DMS53 treated with DMSO at 0.1 percent for 48 hours (cell line): ENCODE measurements at regions not wholly inside any gene's neighbourhood (a gene's known extent, or its start where the extent isn't known, plus 50 kb on each side); places are given as distances from the start of the nearest gene placed in this dataset.
"Not testable (repeated sequence)": the region's sequence is repeated elsewhere in the genome, so short reads cannot be mapped to it uniquely, and the experiment has no call there.

Experiments used
- DNase-seq: peaks from one replicate; lab custom pipeline; 2025; ENCODE audit not compliant: unreplicated experiment; lab: John Stamatoyannopoulos, UW

GRCh38 chr13:85608255-85608829 lies 190.9 kb downstream of the SLITRK6 start:
- DNase-seq, result no peak

GRCh38 chr13:85603735-85604134 lies 195.5 kb downstream of the SLITRK6 start:
- DNase-seq, result no peak

GRCh38 chr13:85601526-85601925 lies 197.7 kb downstream of the SLITRK6 start:
- no peak for DNase-seq

GRCh38 chr13:85597790-85598500 lies 201.3 kb downstream of the SLITRK6 start:
- no peak for DNase-seq

- DNase-seq, result no peak
Observed at GRCh38 chr13:85592211-85592610, 207.0 kb downstream of the SLITRK6 start.

GRCh38 chr13:85590231-85590931 lies 208.8 kb downstream of the SLITRK6 start:
- no peak for DNase-seq

- DNase-seq, result no peak
Observed at GRCh38 chr13:85589021-85589420, 210.2 kb downstream of the SLITRK6 start.

GRCh38 chr13:85588359-85588758 lies 210.9 kb downstream of the SLITRK6 start:
- DNase-seq, result no peak

- no peak for DNase-seq
Observed at GRCh38 chr13:85586856-85587255, 212.4 kb downstream of the SLITRK6 start.

- DNase-seq, result no peak
Observed at GRCh38 chr13:85586422-85586831, 212.8 kb downstream of the SLITRK6 start.

- DNase-seq, result no peak
Observed at GRCh38 chr13:85582890-85583289, 216.3 kb downstream of the SLITRK6 start.

GRCh38 chr13:85575110-85575509 lies 224.1 kb downstream of the SLITRK6 start:
- no peak for DNase-seq

GRCh38 chr13:85567909-85568308 lies 231.3 kb downstream of the SLITRK6 start:
- DNase-seq, result no peak

GRCh38 chr13:85565652-85566051 lies 233.6 kb downstream of the SLITRK6 start:
- no peak for DNase-seq

GRCh38 chr13:85564598-85564997 lies 234.6 kb downstream of the SLITRK6 start:
- no peak for DNase-seq

GRCh38 chr13:85562282-85562681 lies 236.9 kb downstream of the SLITRK6 start:
- DNase-seq, result no peak

- DNase-seq, result no peak
Observed at GRCh38 chr13:85557691-85558467, 241.3 kb downstream of the SLITRK6 start.

- DNase-seq, result no peak
Observed at GRCh38 chr13:85551012-85551411, 248.2 kb downstream of the SLITRK6 start.

GRCh38 chr13:85549819-85550218 lies 249.4 kb downstream of the SLITRK6 start:
- no peak for DNase-seq

GRCh38 chr13:85548845-85549244 lies 250.4 kb downstream of the SLITRK6 start:
- DNase-seq, result not testable (repeated sequence)

- DNase-seq, result no peak
Observed at GRCh38 chr13:85545771-85546170, 253.4 kb downstream of the SLITRK6 start.
